Astrocyte of the cerebellum (primary cell): ENCODE measurements at regions not wholly inside any gene's neighbourhood (a gene's known extent, or its start where the extent isn't known, plus 50 kb on each side); places are given as distances from the start of the nearest gene placed in this dataset.
A peak's percentile ranks its signal among the peaks of the same experiment; 100 is the strongest.

Source experiments
- DNase-seq: peaks from one replicate; pipeline ENCODE4 v3.0.0-alpha.2; 2011; ENCODE audit warnings: low read depth
- H3K4me3 ChIP-seq: 2 replicates; pipeline ENCODE4 v1.5.1; 2011; ENCODE audit warnings: mild to moderate bottlenecking, low read depth, low read length, moderate library complexity
- CTCF ChIP-seq: IDR thresholded peaks from 2 replicates; pipeline ENCODE4 v1.5.1; 2012; ENCODE audit warnings: low read length, low read depth, moderate library complexity, mild to moderate bottlenecking; ENCODE audit errors: missing control alignments
- in situ Hi-C: cut with HindIII; loops from 2 replicates; pipeline ENCODE4 v1.10.0; 2017; ENCODE audit warnings: low sequenced_read_pairs

GRCh38 chr2:7265286-7265685 is 348.1 kb downstream of the RNF144A start:
- H3K4me3 ChIP-seq: no peak overlapping the region
- no peak for TF ChIP-seq CTCF
- no peak for DNase-seq
- in situ Hi-C loops: no loop called here

- in situ Hi-C loops: no loop called here
Measured at GRCh38 chr2:7269106-7269643, 352.0 kb downstream of the RNF144A start.

GRCh38 chr2:7270011-7270431 is 352.8 kb downstream of the RNF144A start:
- H3K4me3 ChIP-seq: no peak overlapping the region
- no peak for TF ChIP-seq CTCF
- in situ Hi-C loops: no loop called here
- DNase-seq: no peak

More at GRCh38 chr2:7269106-7269643, 352.0 kb downstream of the RNF144A start:
- H3K4me3 ChIP-seq: no peak overlapping the region
- no peak for DNase-seq
- TF ChIP-seq CTCF: no peak

- DNase-seq: peak; percentile 4
- in situ Hi-C loops: no loop called here
- H3K4me3 ChIP-seq: no peak overlapping the region
- TF ChIP-seq CTCF: no peak
Measured at GRCh38 chr2:7272210-7272609, 355.0 kb downstream of the RNF144A start.

- in situ Hi-C loops: no loop called here
- no peak overlapping the region for H3K4me3 ChIP-seq
- DNase-seq: no peak
- TF ChIP-seq CTCF: no peak
Measured at GRCh38 chr2:7278984-7279383, 361.8 kb downstream of the RNF144A start.

DNA sequence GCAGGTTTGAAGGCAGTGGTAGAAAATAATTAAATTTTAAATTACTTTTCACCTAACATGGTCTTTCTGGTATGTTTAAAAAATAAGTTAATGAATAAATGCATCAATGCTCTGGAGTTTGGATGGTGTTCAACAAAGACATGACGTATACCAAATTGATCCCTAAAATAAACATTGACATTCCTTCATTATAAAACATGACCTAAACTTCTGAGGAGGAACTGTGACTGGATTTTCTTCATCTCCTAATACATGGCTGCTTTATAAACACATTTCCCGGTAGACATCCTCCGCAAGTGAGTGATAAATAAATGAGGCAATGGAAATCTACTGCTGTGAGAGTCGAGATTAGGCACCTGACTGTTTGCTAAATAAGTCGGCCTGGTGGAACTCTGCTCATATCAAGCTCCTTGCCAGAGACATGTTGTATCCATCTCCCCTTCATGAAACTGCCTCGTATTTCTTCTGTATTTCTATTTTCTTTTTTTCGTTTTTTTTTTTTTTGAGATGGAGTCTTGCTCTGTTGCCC is 362.3 kb downstream of the RNF144A start:
- in situ Hi-C loops: no loop called here
- TF ChIP-seq CTCF: no peak
- no peak for DNase-seq
- H3K4me3 ChIP-seq: no peak overlapping the region
